IMR-90 (cell line): ENCODE measurements at regions not wholly inside any gene's neighbourhood (a gene's known extent, or its start where the extent isn't known, plus 50 kb on each side); places are given as distances from the start of the nearest gene placed in this dataset.

ENCODE experiments used
- ATAC-seq: fragments of 200-7000 bp; cut with Tn5 transposase; 2 replicates; pipeline ENCODE4 v1.9.1; 2020; ENCODE audit warnings: low read depth, mild to moderate bottlenecking, moderate library complexity
- BruUV-seq: library from RNA; stranded (reverse); fragments of 400-500 nt; replicated peaks from 2 replicates; lab custom pipeline; 2021; lab: Mats Ljungman, UMichigan
- CTCF ChIA-PET: fragments of 300-600 bp; formaldehyde crosslinking; extraction: SDS; loops from one replicate; lab custom pipeline; 2021; ENCODE audit warnings: antibody characterized with exemption; lab: Yijun Ruan, JAX
- POLR2A ChIA-PET: fragments of 300-600 bp; sonication (Branson Sonifier 250); formaldehyde crosslinking; loops from one replicate; lab custom pipeline; 2022; ENCODE audit warnings: antibody characterized with exemption; ENCODE audit not compliant: unreplicated experiment; lab: Charles Lee
- DNase-seq: peaks from one replicate; pipeline ENCODE4 v3.0.0; 2013
- H2AFZ ChIP-seq: replicated peaks from 2 replicates; pipeline ENCODE3; 2013; ENCODE audit warnings: low read length, mild to moderate bottlenecking; ENCODE audit not compliant: poor library complexity
- H2AK5ac ChIP-seq: 2 replicates; pipeline ENCODE4 v1.6.1; 2013; ENCODE audit warnings: low read depth, low read length, inconsistent platforms
- H2AK9ac ChIP-seq: replicated peaks from 2 replicates; pipeline ENCODE3; 2013; ENCODE audit warnings: mild to moderate bottlenecking, low read depth, low read length, moderate library complexity; ENCODE audit not compliant: poor library complexity
- H2BK120ac ChIP-seq: 2 replicates; pipeline ENCODE4 v1.6.1; 2013; ENCODE audit warnings: low read depth, low read length, inconsistent platforms
- H2BK15ac ChIP-seq: 3 replicates; pipeline ENCODE4 v1.6.1; 2013; ENCODE audit warnings: low read depth, low read length, inconsistent platforms
- H2BK20ac ChIP-seq: 2 replicates; pipeline ENCODE4 v1.6.1; 2013; ENCODE audit warnings: low read depth, mild to moderate bottlenecking, inconsistent platforms, low read length, moderate library complexity
- H2BK5ac ChIP-seq: 2 replicates; pipeline ENCODE4 v1.6.1; 2013; ENCODE audit warnings: mild to moderate bottlenecking, low read depth, low read length, inconsistent platforms; ENCODE audit not compliant: poor library complexity, severe bottlenecking
- H3K14ac ChIP-seq: replicated peaks from 2 replicates; pipeline ENCODE4 v1.6.1; 2013; ENCODE audit warnings: low read depth, low read length, inconsistent platforms
- H3K18ac ChIP-seq: 2 replicates; pipeline ENCODE4 v1.6.1; 2013; ENCODE audit warnings: low read depth, low read length, control low read depth
- H3K23ac ChIP-seq: 2 replicates; pipeline ENCODE4 v1.6.1; 2013; ENCODE audit warnings: low read depth, low read length, inconsistent platforms
- H3K27ac ChIP-seq: 2 replicates; pipeline ENCODE4 v1.5.1; 2013; ENCODE audit warnings: mild to moderate bottlenecking, control low read depth, low read length; ENCODE audit not compliant: insufficient read depth
- H3K27me3 ChIP-seq: 2 replicates; pipeline ENCODE4 v1.6.1; 2013; ENCODE audit warnings: low read length; ENCODE audit not compliant: control insufficient read depth, insufficient read depth
- H3K36me3 ChIP-seq: 2 replicates; pipeline ENCODE4 v1.6.1; 2013; ENCODE audit warnings: low read length, mixed read lengths; ENCODE audit not compliant: control insufficient read depth, insufficient read depth
- H3K4ac ChIP-seq: 2 replicates; pipeline ENCODE4 v1.6.1; 2013; ENCODE audit warnings: low read depth, low read length, inconsistent platforms
- H3K4me1 ChIP-seq: 2 replicates; pipeline ENCODE4 v1.6.1; 2013; ENCODE audit warnings: low read length, mixed read lengths; ENCODE audit not compliant: control insufficient read depth, insufficient read depth
- H3K4me2 ChIP-seq: 2 replicates; pipeline ENCODE4 v1.6.1; 2013; ENCODE audit warnings: low read depth, mild to moderate bottlenecking, control low read depth, low read length, moderate library complexity
- H3K4me3 ChIP-seq: 2 replicates; pipeline ENCODE4 v1.5.1; 2013; ENCODE audit warnings: low read depth, mild to moderate bottlenecking, control low read depth, low read length, moderate library complexity; ENCODE audit not compliant: insufficient read depth
- H3K56ac ChIP-seq: 2 replicates; pipeline ENCODE4 v1.6.1; 2013; ENCODE audit warnings: low read length, inconsistent platforms; ENCODE audit not compliant: insufficient read depth; ENCODE audit errors: extremely low read depth
- H3K79me1 ChIP-seq, 2 experiments: 2 replicates each; pipeline ENCODE4 v1.6.1; 2013; ENCODE audit warnings: low read length in 2 of 2, inconsistent platforms in 1 of 2, low read depth in 1 of 2
- H3K9ac ChIP-seq: 2 replicates; pipeline ENCODE4 v1.6.1; 2013; ENCODE audit warnings: low read depth, low read length, control low read depth
- H3K9me1 ChIP-seq: 2 replicates; pipeline ENCODE4 v1.6.1; 2013; ENCODE audit warnings: low read length, inconsistent platforms; ENCODE audit not compliant: insufficient read depth
- H3K9me3 ChIP-seq: 2 replicates; pipeline ENCODE4 v1.6.1; 2013; ENCODE audit warnings: low read length; ENCODE audit not compliant: control insufficient read depth, insufficient read depth
- H4K20me1 ChIP-seq: 2 replicates; pipeline ENCODE4 v1.6.1; 2013; ENCODE audit warnings: low read length, inconsistent platforms; ENCODE audit not compliant: insufficient read depth
- H4K5ac ChIP-seq: 2 replicates; pipeline ENCODE4 v1.6.1; 2013; ENCODE audit warnings: mild to moderate bottlenecking, low read depth, low read length, control low read depth
- H4K8ac ChIP-seq, 2 experiments: 2 replicates each; pipeline ENCODE4 v1.6.1; 2013; ENCODE audit warnings: low read depth in 2 of 2, low read length in 2 of 2, control low read depth in 1 of 2, inconsistent platforms in 1 of 2
- H4K91ac ChIP-seq: 2 replicates; pipeline ENCODE4 v1.6.1; 2013; ENCODE audit warnings: low read depth, low read length, inconsistent platforms; ENCODE audit not compliant: insufficient read depth
- BHLHE40 ChIP-seq: fragments of 150-350 bp; IDR thresholded peaks from 2 replicates; pipeline ENCODE4 v1.6.1; 2016; ENCODE audit warnings: mild to moderate bottlenecking, low read depth, low read length
- RAD21 ChIP-seq: IDR thresholded peaks from 2 replicates; pipeline ENCODE4 v1.6.1; 2012; ENCODE audit warnings: low read length, improper control_type of control experiment
- RCOR1 ChIP-seq: IDR thresholded peaks from 2 replicates; pipeline ENCODE4 v1.6.1; 2012; ENCODE audit warnings: mild to moderate bottlenecking, low read length, improper control_type of control experiment; ENCODE audit not compliant: insufficient replicate concordance
- SMC3 ChIP-seq: fragments of 150-350 bp; IDR thresholded peaks from 2 replicates; pipeline ENCODE4 v1.6.1; 2016; ENCODE audit warnings: low read depth, mild to moderate bottlenecking, antibody characterized with exemption, low read length, moderate library complexity
- WGBS, 2 experiments: methylation state at CpG; one replicate each; pipeline versions ENCODE4 v1.1.5 to v1.1.7; 2013; ENCODE audit warnings: missing lambda C conversion rate in 2 of 2; ENCODE audit not compliant: insufficient read length in 1 of 2; ENCODE audit errors: extremely low coverage in 2 of 2; 5-methylcytosine and 5-hydroxymethylcytosine counted together
- dilution Hi-C: fragments of 300-500 bp; cut with HindIII; formaldehyde crosslinking; loops from one replicate; pipeline ENCODE4 v1.14.3; 2018; ENCODE audit warnings: low sequenced_read_pairs; ENCODE audit not compliant: unreplicated experiment
- in situ Hi-C: fragments of 300-500 bp; cut with MboI; formaldehyde crosslinking; loops from 3 replicates; pipeline ENCODE4 v1.14.3; 2019; ENCODE audit warnings: low sequenced_read_pairs, inconsistent platforms, mixed read lengths
- intact Hi-C: fragments of 100-400 bp; cut with micrococcal nuclease; formaldehyde crosslinking; loops from 2 replicates; pipeline ENCODE4 v1.10.0; 2022

DNA sequence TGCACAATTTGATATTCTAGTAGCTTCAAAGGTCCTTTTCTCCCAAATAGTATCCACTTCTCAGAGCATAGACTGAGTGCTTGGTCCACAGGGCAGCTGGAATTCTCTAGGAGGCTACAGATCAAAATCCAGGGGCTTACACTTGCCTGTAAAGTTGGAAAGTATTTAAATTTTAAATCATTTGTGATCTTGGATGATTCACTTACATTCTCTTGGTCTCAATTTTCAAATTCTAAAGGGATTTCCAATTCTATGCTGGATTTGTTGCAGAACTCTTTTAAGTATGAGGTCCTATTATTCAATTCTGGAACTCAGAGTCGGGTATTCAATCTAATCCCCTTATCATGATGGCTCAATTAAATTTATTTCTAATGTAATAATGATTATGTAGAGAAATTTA, 492.3 kb downstream of the NYAP2 start:
- Histone ChIP-seq H3K23ac (peak overlapping the region; percentile 56; the same call in 1 of the 2 replicates), H3K18ac (peak overlapping the region; percentile 73), H2AFZ (peak overlapping the region; percentile 16), H4K5ac (no peak overlapping the region), H2BK5ac (peak overlapping the region; percentile 7), H2BK120ac (peak overlapping the region; percentile 10; the same call in 1 of the 2 replicates), H3K56ac (no peak overlapping the region), H3K79me1 (no peaks in the 10 kb centered on the region), H3K9ac (no peak overlapping the region), H4K20me1 (no peaks in the 10 kb centered on the region), H2AK9ac (no peak overlapping the region), H2AK5ac (0 out of 2 replicates have a peak overlapping the region, but pooled peaks have one; percentile 77), H3K9me3 (no peaks in the 10 kb centered on the region), H3K27me3 (no peaks in the 10 kb centered on the region), H3K4me2 (no peak overlapping the region), H4K8ac (peak overlapping the region; percentile 32 to 54; a peak in 2 of 4 replicates), H3K4ac (peak overlapping the region; percentile 77), H3K27ac (no peak overlapping the region), H3K4me1 (peaks cover 10% of the 10 kb centered on the region), H2BK20ac (peak overlapping the region; percentile 29; the same call in 1 of the 2 replicates), H3K9me1 (0 out of 2 replicates have a peak, but pooled peaks cover 3% of the 10 kb centered on the region), H4K91ac (peak overlapping the region; percentile 59; the same call in 1 of the 2 replicates), H3K36me3 (no peaks in the 10 kb centered on the region), H3K4me3 (no peak overlapping the region), H2BK15ac (peak overlapping the region; percentile 44; the same call in 2 of the 3 replicates), H3K14ac (no peak overlapping the region)
- ATAC-seq (no peak), DNase-seq (no peak)
- in situ Hi-C loops (loop anchor here (25.0 kb wide), 1 partner anchor 296 kb away; no protein-coding TSS in a partner anchor), intact Hi-C loops (loop anchor here (1.0 to 5.0 kb wide), 2 partner anchors 141 to 227 kb away; no protein-coding TSS in a partner anchor), dilution Hi-C loops (no loop called here)
- ChIA-PET CTCF (interaction anchor here (1.0 kb wide), 1 partner anchor 227 kb away, joined by 3 read pairs; no protein-coding TSS in a partner anchor), POLR2A (no interaction called here)
- BruUV-seq: no TSS peak
- TF ChIP-seq RAD21 (no peak), BHLHE40 (no peak), RCOR1 (no peak), SMC3 (no peak)
- WGBS, 2 experiments: no CpG with 5 or more reads among the region's 1 CpG
